Stimulated activated CD8-positive, alpha-beta memory T cell treated with anti-CD3 and anti-CD28 coated beads, Interleukin-7, amount 100 ng/mL, for 4 hours (primary cell): ENCODE measurements at regions not wholly inside any gene's neighbourhood (a gene's known extent, or its start where the extent isn't known, plus 50 kb on each side); places are given as distances from the start of the nearest gene placed in this dataset.
"Not testable (repeated sequence)": the region's sequence is repeated elsewhere in the genome, so short reads cannot be mapped to it uniquely, and the experiment has no call there.

Source experiments
- DNase-seq, 2 donors: peaks; one replicate each; pipeline ENCODE4 v3.0.0-alpha.2; 2020; ENCODE audit warnings: low read depth in 2 of 2

GRCh38 chr2:36235882-36236281 lies 119.7 kb upstream of the CRIM1 start:
- no peak for DNase-seq

- no peak for DNase-seq
Measured at GRCh38 chr2:36235426-36235825, 120.2 kb upstream of the CRIM1 start.

DNA sequence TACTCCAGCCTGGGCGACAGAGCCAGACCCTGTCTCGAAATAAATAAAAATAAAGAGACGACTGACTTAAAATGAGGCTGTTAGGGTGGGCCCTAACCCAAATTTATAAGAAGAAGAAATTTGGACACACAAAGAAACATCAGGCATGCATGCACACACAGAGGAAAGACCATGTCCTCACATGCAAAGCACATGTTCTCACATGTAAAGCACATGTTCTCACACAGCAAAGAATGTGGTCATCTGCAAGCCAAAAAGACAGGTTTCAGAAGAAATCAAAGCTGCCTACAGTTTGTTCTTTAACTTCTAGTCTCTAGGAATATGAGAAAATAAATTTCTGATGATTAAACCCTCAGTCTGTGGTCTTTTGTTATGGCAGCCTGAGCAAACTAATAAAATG lies 132.3 kb upstream of the CRIM1 start:
- no peak for DNase-seq

GRCh38 chr2:36222485-36222884 lies 133.1 kb upstream of the CRIM1 start:
- DNase-seq = no peak

DNA sequence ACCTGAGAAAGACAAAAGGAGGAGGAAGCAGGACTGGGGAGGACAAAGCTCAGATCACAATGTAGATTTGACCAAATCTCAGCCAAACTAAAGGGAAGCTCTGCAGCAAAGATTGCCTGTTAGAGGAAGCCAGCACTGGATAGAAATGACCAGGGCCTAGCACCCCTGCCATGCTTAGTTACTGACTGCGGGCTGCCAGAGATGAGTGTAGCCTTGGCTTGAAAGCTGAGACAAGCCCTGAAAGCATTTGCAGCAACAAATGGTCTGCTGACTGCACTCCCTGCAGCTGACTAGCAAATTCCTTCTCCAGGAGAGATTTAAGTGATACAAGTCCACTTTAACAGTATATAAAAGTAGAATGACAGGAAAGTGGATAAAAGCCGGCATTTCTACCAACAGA lies 140.9 kb upstream of the CRIM1 start:
- no peak for DNase-seq

DNA sequence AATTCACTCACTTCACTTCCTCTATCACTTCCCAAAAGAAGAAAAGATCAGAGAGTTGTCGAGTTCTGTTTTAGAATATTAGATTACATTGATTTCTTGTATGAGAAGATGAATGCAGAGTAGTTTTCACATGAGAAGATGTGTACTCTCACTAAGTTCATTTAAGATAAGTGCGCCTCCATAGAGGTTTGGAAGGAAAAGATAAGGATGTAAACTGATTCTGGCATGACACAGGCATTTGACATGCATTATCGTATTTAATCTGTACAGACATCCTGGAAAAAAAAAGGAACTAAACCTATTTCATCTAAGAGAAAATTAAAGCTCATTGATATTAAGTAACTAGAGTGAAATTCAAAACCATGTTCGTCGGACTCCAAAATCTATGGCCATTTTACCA lies 152.2 kb upstream of the CRIM1 start:
- no peak for DNase-seq

DNA sequence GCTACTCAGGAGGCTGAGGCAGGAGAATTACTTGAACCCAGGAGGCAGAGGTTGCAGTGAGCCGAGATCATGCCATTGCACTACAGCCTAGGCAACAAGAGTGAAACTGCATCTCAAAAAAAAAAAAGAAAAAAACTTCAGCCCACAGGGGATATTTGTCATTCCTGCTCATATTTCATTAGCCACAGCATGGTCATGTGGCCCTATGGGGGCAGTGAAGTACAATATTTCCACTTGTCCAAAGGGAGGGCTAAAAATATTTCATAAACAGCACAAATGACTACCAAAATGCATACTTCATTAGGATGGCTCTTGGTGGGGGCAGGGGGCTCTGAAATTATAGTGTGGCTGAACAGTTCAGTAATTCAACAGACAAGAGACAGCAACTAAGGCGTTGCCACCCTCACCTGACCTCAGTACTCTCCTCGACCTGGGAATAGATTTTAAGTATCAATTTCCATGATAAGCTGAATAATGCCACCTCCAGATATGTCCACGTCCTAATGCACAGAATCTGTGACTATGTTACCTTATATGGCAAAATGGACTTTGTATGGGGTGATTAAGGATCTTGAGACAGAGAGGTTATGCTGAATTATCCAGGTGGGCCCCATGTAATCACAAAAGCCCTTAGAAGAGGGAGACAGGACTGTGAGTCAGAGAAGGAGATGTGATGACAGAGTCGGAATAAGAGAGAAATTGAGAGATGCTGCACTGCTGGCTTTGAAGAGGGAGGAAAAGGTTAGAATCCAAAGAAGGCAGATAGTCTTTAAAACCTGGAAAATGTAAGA lies 158.2 kb upstream of the CRIM1 start:
- DNase-seq = no peak

DNA sequence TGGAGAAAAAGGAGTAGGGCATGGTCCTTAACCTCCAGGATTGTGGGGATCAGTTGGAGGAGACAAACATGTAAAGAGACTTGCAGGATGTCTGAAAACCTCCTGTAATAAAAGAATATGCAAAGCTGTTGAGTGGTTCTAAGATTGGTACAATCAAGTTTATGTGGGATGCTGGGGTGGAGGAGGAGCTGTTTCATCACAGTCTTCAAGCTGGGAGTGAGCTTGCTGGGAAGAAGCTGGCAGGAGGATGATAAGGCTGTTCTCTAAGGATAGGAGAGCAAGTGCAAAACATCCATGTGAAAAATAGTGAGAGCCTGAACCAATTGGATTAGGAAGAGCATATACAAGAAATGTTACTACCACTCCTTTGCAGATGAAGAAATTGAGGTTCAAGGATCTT lies 161.9 kb upstream of the CRIM1 start:
- no peak for DNase-seq

DNA sequence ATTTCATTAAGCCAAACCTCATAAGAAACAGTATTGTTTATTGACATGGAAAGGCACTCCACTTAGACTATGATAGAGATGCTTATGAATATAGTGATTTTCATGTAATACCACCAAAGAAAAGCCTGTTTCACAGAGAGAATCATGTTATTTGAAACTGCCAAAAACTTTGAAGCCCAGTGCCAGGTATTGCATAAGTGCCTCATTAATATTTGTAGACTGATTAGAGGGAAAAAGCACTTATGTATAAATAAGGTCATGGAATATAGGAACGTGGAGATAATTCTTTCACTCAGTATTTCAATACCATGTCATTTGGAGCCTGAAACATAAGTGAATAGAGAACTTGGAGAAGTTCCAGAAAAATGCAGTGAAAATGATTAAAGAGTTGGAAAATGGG lies 162.6 kb upstream of the CRIM1 start:
- DNase-seq = no peak

DNA sequence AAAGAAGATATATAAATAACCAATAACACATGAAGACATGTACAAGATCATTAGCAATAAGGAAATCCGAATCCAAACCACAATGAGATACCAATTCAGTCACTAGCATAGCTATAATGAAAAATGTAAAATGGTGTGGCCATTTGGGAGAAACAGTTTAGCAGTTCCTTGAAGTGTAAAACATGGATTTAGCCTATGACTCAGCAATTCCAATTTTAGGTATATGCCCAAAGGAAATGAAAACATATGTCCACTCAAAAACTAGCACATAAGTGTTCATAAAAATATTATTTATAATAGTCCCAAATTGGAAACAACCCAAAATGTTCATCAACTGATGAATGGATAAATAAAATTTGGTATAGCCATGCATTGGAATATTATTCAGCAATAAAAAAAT lies 165.5 kb upstream of the CRIM1 start:
- no peak for DNase-seq

DNA sequence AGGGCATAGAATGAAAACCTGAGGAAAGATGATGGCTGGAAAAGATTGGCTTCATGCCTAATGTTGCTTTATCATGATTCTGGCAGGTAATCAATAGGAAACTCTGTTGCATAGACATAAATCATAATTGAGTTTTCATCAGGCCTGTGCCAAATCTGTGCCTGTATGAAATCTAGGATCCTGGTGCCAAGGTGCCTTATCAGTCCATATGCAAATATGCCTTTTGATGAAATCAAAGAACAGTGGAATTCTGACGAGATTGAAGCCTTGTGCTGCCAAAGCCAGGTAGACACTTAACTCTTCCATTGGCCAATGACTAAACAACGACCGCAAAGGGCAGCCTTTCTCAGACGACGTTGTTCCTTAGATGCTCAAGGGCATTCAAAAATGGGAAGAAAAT lies 170.0 kb upstream of the CRIM1 start:
- no peak for DNase-seq

DNA sequence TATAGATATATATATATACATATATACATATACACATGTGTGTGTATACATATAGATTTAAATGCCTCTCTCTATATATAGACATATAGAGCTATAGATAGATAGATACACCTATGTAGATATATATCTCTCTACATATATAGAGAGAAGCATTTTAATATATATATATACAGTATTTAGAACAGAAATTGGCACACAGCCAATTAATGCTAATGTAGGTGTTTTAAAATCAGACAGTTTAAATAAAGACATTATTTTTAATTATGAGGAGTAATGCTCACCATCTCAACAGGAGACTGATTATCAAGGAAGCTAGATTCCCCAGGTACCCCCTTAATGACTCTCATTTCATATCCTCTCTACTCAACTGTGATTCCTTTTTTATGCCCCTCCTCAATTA lies 170.7 kb upstream of the CRIM1 start:
- no peak for DNase-seq

GRCh38 chr2:36180789-36181482 lies 174.6 kb upstream of the CRIM1 start:
- not testable (repeated sequence) for DNase-seq

GRCh38 chr2:36180293-36180692 lies 175.3 kb upstream of the CRIM1 start:
- not testable (repeated sequence) for DNase-seq

DNA sequence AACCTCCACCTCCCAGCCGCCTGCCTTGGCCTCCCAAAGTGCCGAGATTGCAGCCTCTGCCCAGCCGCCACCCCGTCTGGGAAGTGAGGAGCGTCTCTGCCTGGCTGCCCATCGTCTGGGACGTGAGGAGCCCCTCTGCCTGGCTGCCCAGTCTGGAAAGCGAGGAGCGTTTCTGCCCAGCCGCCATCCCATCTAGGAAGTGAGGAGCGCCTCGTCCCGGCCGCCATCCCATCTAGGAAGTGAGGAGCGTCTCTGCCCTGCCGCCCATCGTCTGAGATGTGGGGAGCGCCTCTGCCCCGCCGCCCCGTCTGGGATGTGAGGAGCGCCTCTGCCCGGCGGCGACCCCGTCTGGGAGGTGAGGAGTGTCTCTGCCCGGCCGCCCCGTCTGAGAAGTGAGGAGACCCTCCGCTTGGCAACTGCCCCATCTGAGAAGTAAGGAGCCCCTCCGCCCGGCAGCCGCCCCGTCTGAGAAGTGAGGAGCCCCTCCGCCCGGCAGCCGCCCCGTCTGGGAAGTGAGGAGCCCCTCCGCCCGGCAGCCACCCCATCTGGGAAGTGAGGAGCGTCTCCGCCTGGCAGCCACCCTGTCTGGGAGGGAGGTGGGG lies 175.8 kb upstream of the CRIM1 start:
- DNase-seq = not testable (repeated sequence)

DNA sequence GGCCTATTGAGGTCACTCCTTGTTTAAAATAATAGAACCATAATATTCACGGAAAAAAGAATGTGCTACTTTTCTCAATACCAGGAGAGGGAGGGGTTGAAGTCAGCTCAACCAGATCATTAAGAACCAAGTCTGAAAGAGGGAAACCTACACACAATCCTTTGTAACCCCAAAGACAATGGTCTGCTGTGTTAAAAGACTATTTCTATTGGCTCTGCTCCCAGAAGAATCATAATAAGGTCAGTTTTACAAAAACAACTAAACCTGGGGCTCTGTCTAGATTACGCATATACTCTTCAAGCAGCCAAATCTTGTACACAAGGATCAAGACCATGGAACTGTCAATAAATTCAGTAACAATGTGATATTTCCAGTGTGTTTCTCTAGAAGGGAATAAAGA lies 177.2 kb upstream of the CRIM1 start:
- DNase-seq = no peak

DNA sequence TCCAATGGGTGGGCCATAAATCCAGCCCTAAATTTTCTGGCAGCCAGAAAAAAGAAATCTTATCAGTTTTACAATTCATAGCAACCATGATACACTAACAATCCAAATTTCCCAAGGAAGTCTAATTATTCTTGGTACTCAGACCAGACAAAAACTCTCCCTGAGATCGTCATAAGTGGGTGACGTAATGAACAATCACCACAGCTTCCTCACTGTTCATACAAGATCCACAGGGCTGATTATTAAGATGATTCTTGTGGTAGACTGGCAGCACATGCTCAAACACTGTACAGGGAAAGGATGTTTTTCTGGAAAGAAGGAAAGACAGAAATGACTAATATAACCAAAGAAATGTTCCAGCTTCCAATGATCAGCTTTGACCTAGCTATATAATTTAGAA lies 178.3 kb upstream of the CRIM1 start:
- no peak for DNase-seq

DNA sequence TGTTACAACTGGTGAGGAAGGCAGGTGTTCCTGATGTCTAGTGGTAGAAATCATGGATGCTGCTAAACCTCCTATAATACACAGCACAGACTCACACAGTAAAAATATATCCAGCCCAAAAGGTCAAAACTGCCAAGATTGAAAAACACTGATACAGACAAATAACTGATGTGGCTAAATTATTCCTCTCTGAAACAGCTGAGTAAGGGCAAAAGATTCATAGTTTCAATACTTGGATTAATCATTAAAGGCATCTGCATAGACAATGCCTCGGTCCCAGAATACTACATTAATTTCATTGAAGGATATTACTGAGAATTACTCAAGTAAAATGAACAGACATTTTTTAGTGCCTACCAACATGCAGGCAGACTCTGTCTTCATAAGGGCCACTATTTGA lies 180.7 kb upstream of the CRIM1 start:
- no peak for DNase-seq

GRCh38 chr2:36173760-36174404 lies 181.7 kb upstream of the CRIM1 start:
- no peak for DNase-seq

DNA sequence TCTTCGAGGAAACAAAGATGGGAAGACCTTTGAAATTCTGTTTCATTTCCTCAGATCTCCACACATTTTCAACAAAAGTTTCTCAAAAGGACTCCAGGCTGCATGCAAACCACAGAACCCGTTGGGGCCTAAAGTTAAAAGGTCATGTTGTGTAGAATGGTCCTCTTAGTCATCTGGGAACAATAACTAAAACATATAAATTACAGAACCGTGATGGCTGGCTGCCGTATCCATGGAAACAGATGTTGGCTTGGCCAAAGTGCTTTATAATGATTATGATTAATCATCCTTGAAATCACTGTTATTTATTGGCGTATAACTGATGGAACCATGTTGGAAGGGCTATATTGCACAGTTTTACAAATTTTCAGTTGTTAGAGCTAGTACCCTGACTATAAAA lies 182.8 kb upstream of the CRIM1 start:
- DNase-seq = no peak

DNA sequence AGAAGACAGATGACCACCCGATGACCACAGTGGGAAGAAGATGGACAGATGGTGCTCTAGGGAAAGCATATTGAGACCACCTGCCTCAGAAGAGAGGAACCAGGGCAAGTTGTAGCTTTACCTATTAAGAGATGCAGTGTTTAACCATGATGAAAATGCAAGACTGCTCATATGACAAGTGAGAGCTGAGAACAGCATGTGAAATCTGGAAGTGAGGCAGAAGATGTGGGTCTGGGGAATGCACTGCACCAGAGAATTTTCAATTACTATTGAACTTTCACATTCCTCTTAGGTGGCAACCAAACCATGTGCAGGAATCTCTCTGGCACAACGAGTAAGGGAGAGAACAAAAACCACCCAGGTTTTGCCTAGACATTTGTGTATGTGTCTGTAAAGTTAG lies 184.8 kb upstream of the CRIM1 start:
- DNase-seq = no peak

DNA sequence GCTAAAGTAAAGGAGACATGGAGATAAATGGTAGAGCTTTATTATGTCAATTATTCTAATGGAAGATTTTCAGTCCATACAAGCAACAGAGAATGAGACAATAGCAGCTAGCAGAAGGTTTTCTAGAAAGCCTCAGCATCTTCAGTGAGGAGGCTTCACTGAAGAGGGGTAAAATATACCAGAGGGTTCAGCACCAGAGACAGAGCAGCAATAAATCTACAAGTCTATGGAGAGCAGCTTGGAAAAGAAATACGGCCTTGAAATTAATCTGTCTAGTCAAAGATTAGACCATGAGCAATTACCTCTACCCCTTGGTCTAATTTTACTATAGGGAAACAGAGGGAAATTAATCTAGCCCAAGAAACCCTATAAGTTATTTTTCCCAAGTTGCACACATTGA lies 185.7 kb upstream of the CRIM1 start:
- DNase-seq = no peak

- no peak for DNase-seq
Measured at GRCh38 chr2:36168115-36168514, 187.5 kb upstream of the CRIM1 start.
